WERI-Rb-1 (cell line): ENCODE measurements at regions not wholly inside any gene's neighbourhood (a gene's known extent, or its start where the extent isn't known, plus 50 kb on each side); places are given as distances from the start of the nearest gene placed in this dataset.

Experiments used
- DNase-seq: peaks from one replicate; pipeline ENCODE4 v3.0.0-alpha.2; 2020
- H3K27ac ChIP-seq: fragments of 250-450 bp; sonication (Bioruptor Pico); 2 replicates; pipeline ENCODE4 v1.5.1; 2020; ENCODE audit warnings: mild to moderate bottlenecking, moderate library complexity
- H3K27me3 ChIP-seq: fragments of 250-450 bp; sonication (Bioruptor Pico); 2 replicates; pipeline ENCODE4 v1.5.1; 2021; ENCODE audit warnings: mild to moderate bottlenecking, low read depth, moderate library complexity; ENCODE audit not compliant: insufficient read depth, severe bottlenecking
- H3K36me3 ChIP-seq: fragments of 250-450 bp; sonication (Bioruptor Pico); 2 replicates; pipeline ENCODE4 v1.5.1; 2020; ENCODE audit warnings: mild to moderate bottlenecking, moderate library complexity
- H3K4me3 ChIP-seq: 2 replicates; pipeline ENCODE4 v1.5.1; 2011; ENCODE audit warnings: low read depth, mild to moderate bottlenecking, control low read depth, low read length
- H3K9me3 ChIP-seq: fragments of 250-450 bp; sonication (Bioruptor Pico); 2 replicates; pipeline ENCODE4 v1.5.1; 2021; ENCODE audit warnings: mild to moderate bottlenecking, moderate library complexity; ENCODE audit not compliant: severe bottlenecking
- CTCF ChIP-seq: IDR thresholded peaks from 2 replicates; pipeline ENCODE4 v1.5.1; 2011; ENCODE audit warnings: low read depth, mild to moderate bottlenecking, control low read depth, inconsistent platforms, low read length

- Histone ChIP-seq H3K9me3 (no peaks in the 10 kb centered on the region), H3K4me3 (no peak overlapping the region), H3K27ac (no peak overlapping the region), H3K36me3 (no peaks in the 10 kb centered on the region), H3K27me3 (no peaks in the 10 kb centered on the region)
- TF ChIP-seq CTCF: no peak
- DNase-seq: no peak
Measured at GRCh38 chr9:30697958-30698357, 1686.5 kb upstream of the ACO1 start.

DNA sequence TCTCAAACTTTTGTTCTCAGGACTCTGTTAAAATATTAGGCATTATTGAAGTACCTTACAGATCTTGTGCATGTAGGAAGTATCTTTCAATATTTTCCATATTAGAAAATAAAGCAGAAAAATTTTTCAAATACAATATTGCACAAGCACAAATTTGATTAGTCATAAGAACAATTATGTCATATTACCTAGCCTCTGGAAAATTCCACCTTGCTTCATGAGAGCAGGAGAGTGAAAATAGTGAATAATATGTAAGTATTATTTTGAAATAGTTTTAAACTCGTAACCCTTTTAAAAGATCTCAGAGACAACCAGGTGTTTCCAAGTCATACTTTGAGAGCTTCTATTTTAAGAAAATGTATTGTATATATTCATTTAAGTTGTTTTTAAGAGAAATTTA, 1672.9 kb upstream of the ACO1 start:
- no peak for DNase-seq
- Histone ChIP-seq H3K27ac (no peak overlapping the region), H3K4me3 (no peak overlapping the region), H3K27me3 (no peaks in the 10 kb centered on the region), H3K9me3 (no peaks in the 10 kb centered on the region), H3K36me3 (no peaks in the 10 kb centered on the region)
- no peak for TF ChIP-seq CTCF

DNA sequence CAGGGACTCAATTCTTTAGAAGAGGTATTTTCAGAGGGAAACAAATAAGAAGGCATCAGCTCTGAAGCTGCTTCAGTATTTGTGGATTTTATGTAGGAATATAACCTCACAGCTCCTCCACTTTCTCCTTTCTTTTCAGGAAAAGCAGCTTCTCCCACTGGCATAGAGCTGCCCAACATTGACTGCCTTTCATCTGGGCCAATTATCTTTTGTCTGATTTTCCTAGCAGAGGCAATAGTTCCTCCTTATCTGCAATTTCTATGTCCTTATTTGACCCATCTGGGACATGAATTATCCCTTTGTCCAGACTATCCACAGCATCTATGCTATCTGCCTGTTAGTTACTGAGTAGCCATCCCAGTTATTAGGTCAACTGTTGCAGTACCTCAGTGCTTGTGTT, 1671.2 kb upstream of the ACO1 start:
- Histone ChIP-seq H3K36me3 (no peaks in the 10 kb centered on the region), H3K4me3 (no peak overlapping the region), H3K27ac (no peak overlapping the region), H3K9me3 (no peaks in the 10 kb centered on the region), H3K27me3 (no peaks in the 10 kb centered on the region)
- no peak for TF ChIP-seq CTCF
- DNase-seq: no peak

- Histone ChIP-seq H3K9me3 (no peaks in the 10 kb centered on the region), H3K27me3 (no peaks in the 10 kb centered on the region), H3K36me3 (no peaks in the 10 kb centered on the region), H3K27ac (no peak overlapping the region), H3K4me3 (no peak overlapping the region)
- no peak for DNase-seq
- no peak for TF ChIP-seq CTCF
Measured at GRCh38 chr9:30714389-30714788, 1670.1 kb upstream of the ACO1 start.

DNA sequence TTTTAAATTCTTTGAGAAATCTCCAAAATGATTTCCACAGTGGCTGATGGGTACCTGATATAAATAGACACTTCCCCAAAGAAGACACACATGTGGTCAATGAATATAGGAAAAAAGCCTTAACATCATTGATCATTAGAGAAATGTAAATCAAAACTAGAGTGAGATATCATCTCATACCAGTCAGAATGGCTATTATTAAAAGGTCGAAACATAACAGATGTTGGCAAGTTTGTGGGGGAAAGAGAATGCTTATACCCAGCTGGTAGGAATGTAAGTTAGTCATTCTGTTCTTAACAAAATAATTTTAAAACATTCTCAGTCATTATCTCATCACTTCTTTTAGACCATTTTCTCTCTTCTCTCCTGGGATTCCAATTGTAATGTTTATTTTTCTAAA, 1666.0 kb upstream of the ACO1 start:
- Histone ChIP-seq H3K27me3 (no peaks in the 10 kb centered on the region), H3K36me3 (no peaks in the 10 kb centered on the region), H3K27ac (no peak overlapping the region), H3K9me3 (no peaks in the 10 kb centered on the region), H3K4me3 (no peak overlapping the region)
- DNase-seq: no peak
- no peak for TF ChIP-seq CTCF

GRCh38 chr9:30722065-30722464, 1662.4 kb upstream of the ACO1 start:
- H3K36me3 ChIP-seq: no peaks in the 10 kb centered on the region
- no peaks in the 10 kb centered on the region for H3K27me3 ChIP-seq
- no peak for DNase-seq
- no peaks in the 10 kb centered on the region for H3K9me3 ChIP-seq
- H3K27ac ChIP-seq: no peak overlapping the region
- H3K4me3 ChIP-seq: no peak overlapping the region
- TF ChIP-seq CTCF: no peak
